22Rv1 (cell line): ENCODE measurements at regions not wholly inside any gene's neighbourhood (a gene's known extent, or its start where the extent isn't known, plus 50 kb on each side); places are given as distances from the start of the nearest gene placed in this dataset.

Experiments used
- CTCF ChIP-seq: fragments of 450-650 bp; IDR thresholded peaks from 2 replicates; pipeline ENCODE4 v1.5.1; 2017; ENCODE audit warnings: mild to moderate bottlenecking
- ZFX ChIP-seq: fragments of 450-650 bp; IDR thresholded peaks from 2 replicates; pipeline ENCODE4 v1.6.1; 2017; ENCODE audit warnings: antibody characterized with exemption, borderline replicate concordance

- TF ChIP-seq CTCF (no peak), ZFX (no peak)
Measured at GRCh38 chr12:115049614-115050013, 365.6 kb upstream of the TBX3 start.
